C4-2B (cell line): ENCODE measurements at regions not wholly inside any gene's neighbourhood (a gene's known extent, or its start where the extent isn't known, plus 50 kb on each side); places are given as distances from the start of the nearest gene placed in this dataset.

ENCODE experiments used
- ZFX ChIP-seq: fragments of 450-650 bp; IDR thresholded peaks from 2 replicates; pipeline ENCODE4 v1.6.1; 2017
- TF ChIP-seq, protein P1 (sequence below): fragments of 450-650 bp; conservative IDR thresholded peaks from 2 replicates; pipeline ENCODE4 v1.5.1; 2017; ENCODE audit warnings: mild to moderate bottlenecking

DNA sequence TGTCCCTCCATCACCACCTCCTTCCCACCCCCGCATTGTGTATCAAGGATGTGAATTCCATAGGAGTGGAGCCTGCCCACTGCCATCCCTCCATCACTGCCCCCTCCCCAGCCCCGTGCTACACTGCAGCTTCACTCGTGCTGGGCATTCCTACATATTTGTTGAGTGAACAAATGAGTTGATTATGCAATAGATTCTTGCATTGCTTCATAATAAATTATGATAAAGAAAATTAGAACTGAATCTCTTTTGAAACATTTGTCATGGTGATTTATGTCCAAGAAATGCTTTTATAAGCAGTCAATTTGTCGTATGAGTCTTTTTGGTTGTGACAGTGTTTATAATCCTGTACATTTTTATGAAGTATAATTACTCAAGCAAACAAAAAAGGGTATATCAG lies 83.2 kb downstream of the IRX1 start:
- TF ChIP-seq, protein P1, sequence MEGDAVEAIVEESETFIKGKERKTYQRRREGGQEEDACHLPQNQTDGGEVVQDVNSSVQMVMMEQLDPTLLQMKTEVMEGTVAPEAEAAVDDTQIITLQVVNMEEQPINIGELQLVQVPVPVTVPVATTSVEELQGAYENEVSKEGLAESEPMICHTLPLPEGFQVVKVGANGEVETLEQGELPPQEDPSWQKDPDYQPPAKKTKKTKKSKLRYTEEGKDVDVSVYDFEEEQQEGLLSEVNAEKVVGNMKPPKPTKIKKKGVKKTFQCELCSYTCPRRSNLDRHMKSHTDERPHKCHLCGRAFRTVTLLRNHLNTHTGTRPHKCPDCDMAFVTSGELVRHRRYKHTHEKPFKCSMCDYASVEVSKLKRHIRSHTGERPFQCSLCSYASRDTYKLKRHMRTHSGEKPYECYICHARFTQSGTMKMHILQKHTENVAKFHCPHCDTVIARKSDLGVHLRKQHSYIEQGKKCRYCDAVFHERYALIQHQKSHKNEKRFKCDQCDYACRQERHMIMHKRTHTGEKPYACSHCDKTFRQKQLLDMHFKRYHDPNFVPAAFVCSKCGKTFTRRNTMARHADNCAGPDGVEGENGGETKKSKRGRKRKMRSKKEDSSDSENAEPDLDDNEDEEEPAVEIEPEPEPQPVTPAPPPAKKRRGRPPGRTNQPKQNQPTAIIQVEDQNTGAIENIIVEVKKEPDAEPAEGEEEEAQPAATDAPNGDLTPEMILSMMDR, result no peak
- no peak for TF ChIP-seq ZFX
